ENCODE measurements at regions not wholly inside any gene's neighbourhood (a gene's known extent, or its start where the extent isn't known, plus 50 kb on each side); places are given as distances from the start of the nearest gene placed in this dataset.

- TF ChIP-seq ZNF830 (tag by site-specific recombination; IDR thresholded peaks at IDR 0.05; ENCODE audit: low read depth) (no peak), TCF7L2 (IDR thresholded peaks at IDR 0.05; ENCODE audit: borderline replicate concordance, low read depth, low read length) (no peak), ZNF610 (tag by site-specific recombination; IDR thresholded peaks at IDR 0.05; ENCODE audit: borderline replicate concordance) (no peak), REPIN1 (tag by site-specific recombination; IDR thresholded peaks at IDR 0.05; ENCODE audit: low read depth) (no peak), ZBTB48 (tag by site-specific recombination; IDR thresholded peaks at IDR 0.05) (no peak), ZBTB1 (tag by site-specific recombination; IDR thresholded peaks at IDR 0.05) (no peak), ZNF558 (tag by site-specific recombination; IDR thresholded peaks at IDR 0.05) (no peak), ZNF341 (tag by site-specific recombination; IDR thresholded peaks at IDR 0.05; ENCODE audit: low read depth) (no peak), PRDM1 (tag by site-specific recombination; IDR thresholded peaks at IDR 0.05) (no peak), ELK4 (IDR thresholded peaks at IDR 0.05; ENCODE audit: borderline replicate concordance, low read depth, low read length) (no peak), ZNF133 (tag by site-specific recombination; IDR thresholded peaks at IDR 0.05) (no peak), ZNF701 (tag by site-specific recombination; IDR thresholded peaks at IDR 0.05) (no peak), ZNF544 (tag by site-specific recombination; IDR thresholded peaks at IDR 0.05) (no peak), ZNF362 (tag by site-specific recombination; IDR thresholded peaks at IDR 0.05) (no peak), ZNF560 (tag by site-specific recombination; IDR thresholded peaks at IDR 0.05; ENCODE audit: borderline replicate concordance) (no peak), ZNF26 (tag by site-specific recombination; IDR thresholded peaks at IDR 0.05) (no peak), ZBTB20 (tag by site-specific recombination; IDR thresholded peaks at IDR 0.05) (no peak), ZSCAN5A (tag by site-specific recombination; IDR thresholded peaks at IDR 0.05) (no peak)
- ChIA-PET POLR2A (no interaction called here), CTCF (no interaction called here)
- Histone ChIP-seq H3K9me3 (ENCODE audit: control insufficient read depth, insufficient read depth, low read depth, low read length) (no peaks in the 10 kb centered on the region), H3K36me3 (ENCODE audit: control insufficient read depth in 2 of 2, insufficient read depth in 1 of 2, low read length in 2 of 2) (no peaks in the 10 kb centered on the region), H3K27ac (ENCODE audit: extremely low read depth, low read depth, low read length) (no peak overlapping the region), H3K4me3 (ENCODE audit: low read depth, low read length) (no peak overlapping the region), H3K4me1 (ENCODE audit: control insufficient read depth, insufficient read depth, low read length) (no peaks in the 10 kb centered on the region)
Observed at GRCh38 chr4:147340111-147340510, 140.8 kb upstream of the EDNRA start.

GRCh38 chr4:147340591-147341120, 140.2 kb upstream of the EDNRA start:
- ChIA-PET CTCF (interaction anchor here (0.6 kb wide), 1 partner anchor 129 kb away, joined by 4 read pairs; no protein-coding TSS in a partner anchor), POLR2A (no interaction called here)
- no peaks in the 10 kb centered on the region for H3K9me3 ChIP-seq (ENCODE audit: control insufficient read depth, insufficient read depth, low read depth, low read length)
- no peaks in the 10 kb centered on the region for H3K4me1 ChIP-seq (ENCODE audit: control insufficient read depth, insufficient read depth, low read length)
- no peak overlapping the region for H3K4me3 ChIP-seq (ENCODE audit: low read depth, low read length)
- no peak overlapping the region for H3K27ac ChIP-seq (ENCODE audit: extremely low read depth, low read depth, low read length)
- H3K36me3 ChIP-seq (ENCODE audit: control insufficient read depth in 2 of 2, insufficient read depth in 1 of 2, low read length in 2 of 2), result no peaks in the 10 kb centered on the region
- TF ChIP-seq ZNF626 (tag by site-specific recombination; IDR thresholded peaks at IDR 0.05), result no peak
- no peak for TF ChIP-seq ZNF639 (tag by site-specific recombination; IDR thresholded peaks at IDR 0.05)
- no peak for TF ChIP-seq PRDM1 (tag by site-specific recombination; IDR thresholded peaks at IDR 0.05)
- no peak for TF ChIP-seq ZNF112 (tag by site-specific recombination; IDR thresholded peaks at IDR 0.05)
- TF ChIP-seq ZNF830 (tag by site-specific recombination; IDR thresholded peaks at IDR 0.05; ENCODE audit: low read depth), result no peak
- TF ChIP-seq ZNF488 (tag by site-specific recombination; IDR thresholded peaks at IDR 0.05), result no peak
- TF ChIP-seq ZNF501 (tag by site-specific recombination; IDR thresholded peaks at IDR 0.05), result no peak
- no peak for TF ChIP-seq ZNF48 (tag by site-specific recombination; IDR thresholded peaks at IDR 0.05)
- TF ChIP-seq KLF8 (tag by site-specific recombination; IDR thresholded peaks at IDR 0.05), result no peak
- no peak for TF ChIP-seq ZBTB44 (tag by site-specific recombination; IDR thresholded peaks at IDR 0.05)
- no peak for TF ChIP-seq ZNF37A (tag by site-specific recombination; IDR thresholded peaks at IDR 0.05)
- TF ChIP-seq ZNF510 (tag by site-specific recombination; IDR thresholded peaks at IDR 0.05; ENCODE audit: insufficient replicate concordance), result no peak

Measured in HEK293 (cell line).